ENCODE measurements at regions not wholly inside any gene's neighbourhood (a gene's known extent, or its start where the extent isn't known, plus 50 kb on each side); places are given as distances from the start of the nearest gene placed in this dataset.

- H3K9me3 ChIP-seq: no peaks in the 10 kb centered on the region
- H3K4me3 ChIP-seq: no peak overlapping the region
- H3K27me3 ChIP-seq: no peaks in the 10 kb centered on the region
- peak in 3 of 4 donors; percentile 8 to 38 (median 14) for DNase-seq
- no peak overlapping the region for H3K27ac ChIP-seq
- no peak for ATAC-seq
- TF ChIP-seq POLR2A (IDR thresholded peaks at IDR 0.05): no peak
- TF ChIP-seq, protein P1, sequence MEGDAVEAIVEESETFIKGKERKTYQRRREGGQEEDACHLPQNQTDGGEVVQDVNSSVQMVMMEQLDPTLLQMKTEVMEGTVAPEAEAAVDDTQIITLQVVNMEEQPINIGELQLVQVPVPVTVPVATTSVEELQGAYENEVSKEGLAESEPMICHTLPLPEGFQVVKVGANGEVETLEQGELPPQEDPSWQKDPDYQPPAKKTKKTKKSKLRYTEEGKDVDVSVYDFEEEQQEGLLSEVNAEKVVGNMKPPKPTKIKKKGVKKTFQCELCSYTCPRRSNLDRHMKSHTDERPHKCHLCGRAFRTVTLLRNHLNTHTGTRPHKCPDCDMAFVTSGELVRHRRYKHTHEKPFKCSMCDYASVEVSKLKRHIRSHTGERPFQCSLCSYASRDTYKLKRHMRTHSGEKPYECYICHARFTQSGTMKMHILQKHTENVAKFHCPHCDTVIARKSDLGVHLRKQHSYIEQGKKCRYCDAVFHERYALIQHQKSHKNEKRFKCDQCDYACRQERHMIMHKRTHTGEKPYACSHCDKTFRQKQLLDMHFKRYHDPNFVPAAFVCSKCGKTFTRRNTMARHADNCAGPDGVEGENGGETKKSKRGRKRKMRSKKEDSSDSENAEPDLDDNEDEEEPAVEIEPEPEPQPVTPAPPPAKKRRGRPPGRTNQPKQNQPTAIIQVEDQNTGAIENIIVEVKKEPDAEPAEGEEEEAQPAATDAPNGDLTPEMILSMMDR (IDR thresholded peaks at IDR 0.05): no peak
- WGBS, 2 donors: 38 to 73% methylated on average over 1 of the region's 1 CpG
- no peaks in the 10 kb centered on the region for H3K36me3 ChIP-seq (replicated peaks in 1 of 2; ENCODE audit: insufficient read depth in 1 of 2, low read depth in 2 of 2)
- intact Hi-C loops (cut with DNase I): no loop called here
- H3K4me1 ChIP-seq: peaks cover 3% of the 10 kb centered on the region
These were observed 81.0 kb upstream of the CCDC196 start for GRCh38 chr14:66405158-66405557.

GRCh38 chr14:66413901-66414300 lies 72.3 kb upstream of the CCDC196 start:
- no peak overlapping the region for H3K4me3 ChIP-seq
- no peaks in the 10 kb centered on the region for H3K9me3 ChIP-seq
- H3K36me3 ChIP-seq (replicated peaks in 1 of 2; ENCODE audit: insufficient read depth in 1 of 2, low read depth in 2 of 2): no peaks in the 10 kb centered on the region
- no peak for ATAC-seq
- no peak for DNase-seq
- no peaks in the 10 kb centered on the region for H3K27me3 ChIP-seq
- H3K4me1 ChIP-seq: no peaks in the 10 kb centered on the region
- no peak overlapping the region for H3K27ac ChIP-seq
- intact Hi-C loops (cut with DNase I): no loop called here
- TF ChIP-seq POLR2A (IDR thresholded peaks at IDR 0.05): no peak
- TF ChIP-seq, protein P1 (IDR thresholded peaks at IDR 0.05): no peak

DNA sequence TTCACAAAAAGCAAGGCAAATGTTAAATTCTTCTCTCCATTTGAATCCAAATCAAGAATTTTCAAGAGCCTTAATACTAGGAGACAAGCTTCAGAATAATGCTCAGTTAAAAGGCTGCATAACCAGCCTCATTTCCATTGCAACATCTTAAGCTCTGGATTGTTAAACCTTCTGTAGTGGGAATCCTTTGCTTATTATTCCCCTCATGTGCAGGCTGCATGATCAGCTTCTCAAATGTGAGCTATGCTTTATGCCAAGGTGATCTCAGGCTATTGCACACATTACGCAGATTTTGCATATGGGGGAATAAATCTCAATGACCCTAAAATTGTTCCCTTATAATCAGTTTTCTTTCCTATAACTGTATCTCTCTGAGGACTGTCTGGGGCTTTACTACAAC lies 71.7 kb upstream of the CCDC196 start:
- Histone ChIP-seq H3K36me3 (replicated peaks in 1 of 2; ENCODE audit: insufficient read depth in 1 of 2, low read depth in 2 of 2) (no peaks in the 10 kb centered on the region), H3K4me1 (no peaks in the 10 kb centered on the region), H3K9me3 (no peaks in the 10 kb centered on the region), H3K27ac (no peak overlapping the region), H3K27me3 (no peaks in the 10 kb centered on the region), H3K4me3 (no peak overlapping the region)
- WGBS, 2 donors: 100% methylated on average over 1 of the region's 1 CpG
- intact Hi-C loops (cut with DNase I): no loop called here
- no peak for DNase-seq
- no peak for TF ChIP-seq POLR2A (IDR thresholded peaks at IDR 0.05)
- TF ChIP-seq, protein P1 (IDR thresholded peaks at IDR 0.05): no peak
- ATAC-seq: no peak

GRCh38 chr14:66420251-66421006 lies 65.7 kb upstream of the CCDC196 start:
- intact Hi-C loops (cut with DNase I): no loop called here
- WGBS, 2 donors: 65 to 70% methylated on average over 2 of the region's 2 CpGs
- Histone ChIP-seq H3K27ac (no peak overlapping the region), H3K4me1 (peaks cover 18% of the 10 kb centered on the region), H3K9me3 (no peaks in the 10 kb centered on the region), H3K27me3 (no peaks in the 10 kb centered on the region), H3K36me3 (replicated peaks in 1 of 2; ENCODE audit: insufficient read depth in 1 of 2, low read depth in 2 of 2) (no peaks in the 10 kb centered on the region), H3K4me3 (no peak overlapping the region)
- ATAC-seq (no peak), DNase-seq (no peak)
- no peak for TF ChIP-seq POLR2A (IDR thresholded peaks at IDR 0.05)

DNA sequence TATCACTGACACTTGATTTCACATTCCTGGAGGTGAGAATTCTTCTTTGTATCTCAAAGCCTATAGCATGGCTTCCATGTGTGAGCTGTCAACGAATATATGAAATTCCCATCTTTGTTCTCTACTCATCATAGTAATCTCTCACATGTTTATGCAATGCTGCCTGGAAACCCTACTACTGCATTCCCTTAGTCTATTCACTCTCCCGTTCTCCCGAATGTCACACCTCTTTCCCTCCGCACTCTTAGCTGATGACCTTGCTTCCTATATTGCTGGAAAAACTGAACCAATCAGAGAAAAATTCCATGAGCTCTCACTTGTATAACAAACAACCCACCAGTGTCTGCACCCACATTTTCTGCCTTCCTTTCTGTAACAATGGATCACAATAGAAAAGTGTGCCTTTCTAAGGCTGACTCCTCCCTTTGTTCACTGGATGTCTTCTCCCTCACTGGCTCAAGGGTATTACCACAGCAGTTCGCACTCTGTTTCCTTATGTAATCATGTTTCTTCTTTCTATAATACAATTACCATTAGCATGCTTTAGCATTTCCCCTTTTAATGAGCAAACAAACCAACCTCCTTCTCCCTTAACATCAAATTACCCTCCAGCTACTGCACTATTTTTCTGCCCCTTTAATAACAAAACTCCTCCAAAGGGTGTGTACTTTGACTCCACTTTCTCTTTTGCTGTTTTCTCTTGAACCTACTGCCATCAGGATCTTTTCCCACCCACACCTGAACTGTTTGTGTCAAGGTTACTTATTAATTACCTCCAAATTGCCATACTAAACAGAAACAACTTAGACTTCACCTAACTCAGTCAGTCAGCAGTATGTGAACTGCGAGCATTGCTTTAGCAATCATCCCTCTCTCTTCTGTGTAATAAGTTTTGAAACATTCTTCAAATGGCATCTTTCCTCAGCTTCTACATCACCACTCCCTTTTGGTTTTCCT lies 63.9 kb upstream of the CCDC196 start:
- Histone ChIP-seq H3K4me1 (peaks cover 18% of the 10 kb centered on the region), H3K36me3 (replicated peaks in 1 of 2; ENCODE audit: insufficient read depth in 1 of 2, low read depth in 2 of 2) (no peaks in the 10 kb centered on the region), H3K4me3 (no peak overlapping the region), H3K27ac (peak overlapping the region in 1 of 4 donors; percentile 27), H3K9me3 (no peaks in the 10 kb centered on the region), H3K27me3 (no peaks in the 10 kb centered on the region)
- ATAC-seq (peak; percentile 53), DNase-seq (no peak)
- no peak for TF ChIP-seq POLR2A (IDR thresholded peaks at IDR 0.05)
- TF ChIP-seq, protein P1 (IDR thresholded peaks at IDR 0.05): no peak
- intact Hi-C loops (cut with DNase I): no loop called here
- 26 to 41% methylated on average over 6 of the region's 6 CpGs for WGBS, 2 donors

Measured in body of pancreas (tissue), 4 donors.